ENCODE measurements at regions not wholly inside any gene's neighbourhood (a gene's known extent, or its start where the extent isn't known, plus 50 kb on each side); places are given as distances from the start of the nearest gene placed in this dataset.

- DNase-seq (ENCODE audit: low read depth, low spot score) (no peak), FAIRE-seq (no peak), ATAC-seq (no peak)
- Histone ChIP-seq H3K9me3 (replicated peaks; ENCODE audit: control insufficient read depth, insufficient read depth, low read length) (no peaks in the 10 kb centered on the region), H3K79me2 (ENCODE audit: control insufficient read depth, insufficient read depth, low read length) (no peaks in the 10 kb centered on the region), H2AFZ (ENCODE audit: control insufficient read depth, low read depth, low read length) (no peak overlapping the region), H3K27me3 (replicated peaks in 1 of 2; ENCODE audit: control insufficient read depth in 2 of 2, insufficient read depth in 2 of 2, low read length in 1 of 2) (no peaks in the 10 kb centered on the region; a peak in 2 of 4 replicates), H3K4me1 (ENCODE audit: control insufficient read depth, insufficient read depth, low read length) (no peaks in the 10 kb centered on the region), H4K20me1 (ENCODE audit: control insufficient read depth, insufficient read depth) (no peaks in the 10 kb centered on the region), H3K4me3 (no peak overlapping the region), H3K36me3 (ENCODE audit: control insufficient read depth in 2 of 2, insufficient read depth in 2 of 2, low read length in 1 of 2) (no peaks in the 10 kb centered on the region), H3K4me2 (ENCODE audit: control insufficient read depth, insufficient read depth) (no peak overlapping the region), H3K9ac (ENCODE audit: control insufficient read depth, insufficient read depth, low read length) (no peak overlapping the region), H3K27ac (ENCODE audit: control insufficient read depth, insufficient read depth) (no peak overlapping the region)
- intact Hi-C loops (cut with micrococcal nuclease; ENCODE audit: unreplicated experiment): no loop called here
- SMC1A ChIA-PET (ENCODE audit: uncharacterized antibody, unreplicated experiment): no interaction called here
- no TSS peak for BruUV-seq (replicated peaks)
- in situ Hi-C loops (cut with MboI): no loop called here
- CTCF ChIA-PET: interaction anchor here (0.5 kb wide), 1 partner anchor 1078 kb away, joined by 3 read pairs; no protein-coding TSS in a partner anchor
- no peak for TF ChIP-seq FOXK2 (IDR thresholded peaks at IDR 0.05)
- TF ChIP-seq CEBPB (IDR thresholded peaks at IDR 0.05; ENCODE audit: borderline replicate concordance in 1 of 2, low read depth in 2 of 2, low read length in 2 of 2): no peak
- TF ChIP-seq MLLT1 (IDR thresholded peaks at IDR 0.05): no peak
- TF ChIP-seq EGR1 (IDR thresholded peaks at IDR 0.05; ENCODE audit: borderline replicate concordance in 1 of 2, low read depth in 2 of 2, low read length in 2 of 2): no peak
- no peak for TF ChIP-seq HCFC1 (IDR thresholded peaks at IDR 0.05; ENCODE audit: low read length)
- TF ChIP-seq MAX (IDR thresholded peaks at IDR 0.05; ENCODE audit: low read depth, low read length): no peak
- no peak for TF ChIP-seq RCOR1 (conservative IDR thresholded peaks at IDR 0.05; ENCODE audit: low read depth, low read length)
- TF ChIP-seq PAX5 (IDR thresholded peaks at IDR 0.05; ENCODE audit: borderline replicate concordance, low read depth, low read length): no peak
- no peak for TF ChIP-seq PAX8 (IDR thresholded peaks at IDR 0.05)
- no peak for TF ChIP-seq E2F8 (IDR thresholded peaks at IDR 0.05; ENCODE audit: low read depth, partially characterized antibody)
- TF ChIP-seq E4F1 (IDR thresholded peaks at IDR 0.05; ENCODE audit: borderline replicate concordance, partially characterized antibody): no peak
- TF ChIP-seq SPI1 (IDR thresholded peaks at IDR 0.05; ENCODE audit: borderline replicate concordance, insufficient read depth, low read depth, low read length): no peak
- no peak for TF ChIP-seq FOS (IDR thresholded peaks at IDR 0.05; ENCODE audit: borderline replicate concordance, extremely low read depth, insufficient read length)
- no peak for TF ChIP-seq RBBP5 (conservative IDR thresholded peaks at IDR 0.05)
- no peak for TF ChIP-seq CBX5 (IDR thresholded peaks at IDR 0.05; ENCODE audit: low read depth)
- no peak for TF ChIP-seq CHD1 (IDR thresholded peaks at IDR 0.05; ENCODE audit: low read depth, low read length)
- WGBS (ENCODE audit: insufficient coverage, insufficient replicate concordance, low lambda C conversion rate, missing lambda C conversion rate): 53% methylated on average over 5 of the region's 6 CpGs
- RAD21 ChIA-PET (ENCODE audit: unreplicated experiment): no interaction called here
- POLR2A ChIA-PET: no interaction called here
These were observed 118.7 kb downstream of the WNT5A start for GRCh38 chr3:55368366-55368765.

All from GM12878 (cell line).